Coronary artery (tissue), 2 donors: ENCODE measurements at regions not wholly inside any gene's neighbourhood (a gene's known extent, or its start where the extent isn't known, plus 50 kb on each side); places are given as distances from the start of the nearest gene placed in this dataset.

Experiments used
- DNase-seq: peaks from one replicate; pipeline ENCODE4 v3.0.0-alpha.2; 2017; ENCODE audit warnings: low spot score
- H3K27ac ChIP-seq, 2 donors: fragments of 200-600 bp; sonication (generic); one replicate each; pipeline ENCODE4 v1.5.1; 2016 to 2019
- H3K4me3 ChIP-seq: fragments of 200-600 bp; sonication (generic); 2 replicates; pipeline ENCODE4 v1.5.1; 2016; ENCODE audit warnings: mild to moderate bottlenecking, moderate library complexity
- CTCF ChIP-seq: fragments of 200-600 bp; sonication (generic); IDR thresholded peaks from one replicate; pipeline ENCODE4 v1.5.1; 2019; ENCODE audit warnings: antibody characterized with exemption

- no peak for DNase-seq
- H3K4me3 ChIP-seq = no peak overlapping the region
- no peak overlapping the region for H3K27ac ChIP-seq
- no peak for TF ChIP-seq CTCF
These were observed 271.1 kb downstream of the PTPRC start for GRCh38 chr1:198909973-198910372.

GRCh38 chr1:198910816-198911215, 272.0 kb downstream of the PTPRC start:
- DNase-seq = no peak
- Histone ChIP-seq H3K4me3 (no peak overlapping the region), H3K27ac (no peak overlapping the region)
- no peak for TF ChIP-seq CTCF

GRCh38 chr1:198912046-198912445, 273.2 kb downstream of the PTPRC start:
- DNase-seq = no peak
- TF ChIP-seq CTCF = no peak
- Histone ChIP-seq H3K27ac (no peak overlapping the region), H3K4me3 (no peak overlapping the region)

- no peak for DNase-seq
- H3K4me3 ChIP-seq = no peak overlapping the region
- no peak overlapping the region for H3K27ac ChIP-seq
- TF ChIP-seq CTCF = no peak
These were observed 274.8 kb downstream of the PTPRC start for GRCh38 chr1:198913667-198914066.

DNA sequence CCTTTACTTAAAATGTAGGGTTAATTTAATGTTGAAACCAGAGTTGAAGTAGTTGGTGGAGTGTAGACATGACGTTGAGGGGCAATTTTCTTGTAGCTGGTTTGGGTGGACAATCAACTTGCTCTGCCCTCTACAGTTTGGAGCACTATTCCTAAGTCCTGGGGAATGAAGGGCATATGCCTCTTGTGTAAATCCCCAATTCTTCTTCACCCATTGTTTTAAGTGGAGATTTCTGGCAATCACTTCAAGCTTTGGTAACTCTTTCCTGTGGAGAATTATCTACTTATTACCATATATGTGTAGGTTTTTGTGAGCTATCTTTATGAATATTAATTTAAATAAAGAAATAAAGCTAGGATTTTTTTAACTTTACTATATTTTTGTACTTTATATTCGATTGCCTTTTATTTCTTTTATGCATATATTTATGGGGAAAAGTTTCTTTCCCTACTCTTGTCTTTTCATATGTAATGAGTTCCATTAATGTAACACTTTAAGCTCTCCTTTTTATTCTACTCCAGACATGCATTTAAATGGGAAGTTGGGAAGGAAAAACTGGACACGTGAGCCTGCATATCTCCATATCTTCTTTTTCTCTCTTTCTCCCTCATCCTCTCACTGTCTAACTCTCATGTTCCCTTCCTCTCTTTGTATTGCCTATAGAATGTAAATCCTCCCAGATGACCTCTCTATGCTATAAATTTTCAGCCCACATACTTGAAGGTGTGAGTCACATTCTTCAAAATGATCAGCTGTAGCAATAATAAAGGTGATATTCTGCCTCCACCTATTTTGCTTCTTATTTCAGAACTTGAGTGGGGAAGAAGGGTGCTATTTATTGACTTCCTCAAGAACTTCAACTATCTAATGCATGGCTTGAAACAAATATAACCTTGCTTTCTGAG, 276.7 kb downstream of the PTPRC start:
- DNase-seq = no peak
- no peak overlapping the region for H3K27ac ChIP-seq
- no peak overlapping the region for H3K4me3 ChIP-seq
- no peak for TF ChIP-seq CTCF

DNA sequence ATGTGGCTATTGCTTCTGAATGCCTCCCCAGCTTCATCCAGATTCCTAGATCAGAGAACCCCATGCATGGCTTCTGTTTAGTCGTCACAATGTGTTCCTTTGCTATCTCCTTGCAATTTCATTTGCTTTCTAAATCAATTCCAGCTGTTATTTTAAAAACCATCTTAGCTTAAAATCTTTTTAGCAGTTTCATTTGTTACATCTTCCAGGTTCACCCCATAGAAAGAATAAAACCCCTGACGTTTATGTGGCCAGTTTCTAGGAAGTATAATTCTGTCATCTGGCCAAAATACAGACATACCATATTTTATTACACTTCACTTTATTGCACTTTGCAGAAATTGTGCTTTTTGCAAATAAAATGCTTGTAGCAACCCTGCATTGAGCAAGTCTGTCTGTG, 278.4 kb downstream of the PTPRC start:
- no peak for TF ChIP-seq CTCF
- no peak overlapping the region for H3K4me3 ChIP-seq
- no peak overlapping the region for H3K27ac ChIP-seq
- DNase-seq = no peak

GRCh38 chr1:198918920-198919319, 280.1 kb downstream of the PTPRC start:
- no peak for DNase-seq
- no peak overlapping the region for H3K4me3 ChIP-seq

More at GRCh38 chr1:198918920-198919319, 280.1 kb downstream of the PTPRC start:
- TF ChIP-seq CTCF = no peak
- H3K27ac ChIP-seq = no peak overlapping the region
